Testis (tissue), 2 donors: ENCODE measurements at regions not wholly inside any gene's neighbourhood (a gene's known extent, or its start where the extent isn't known, plus 50 kb on each side); places are given as distances from the start of the nearest gene placed in this dataset.

Source experiments
- CTCF ChIP-seq, 3 experiments: fragments of 450-650 bp in 2 of 3; fragments of 200-600 bp in 1 of 3; sonication (generic) in 1 of 3; IDR thresholded peaks; one replicate each; pipeline ENCODE4 v1.5.1; 2016 to 2019; ENCODE audit warnings: antibody characterized with exemption in 3 of 3, mild to moderate bottlenecking in 2 of 3, moderate library complexity in 1 of 3
- POLR2A ChIP-seq: fragments of 450-650 bp; IDR thresholded peaks from one replicate; pipeline ENCODE4 v1.6.1; 2017; ENCODE audit warnings: antibody characterized with exemption, mild to moderate bottlenecking, moderate library complexity

GRCh38 chr2:62603154-62603712 is 97.2 kb upstream of the TMEM17 start:
- no peak for TF ChIP-seq POLR2A
- TF ChIP-seq CTCF (IDR thresholded peaks at IDR 0.05) = no peak
